ENCODE measurements at regions not wholly inside any gene's neighbourhood (a gene's known extent, or its start where the extent isn't known, plus 50 kb on each side); places are given as distances from the start of the nearest gene placed in this dataset.
"Not testable (repeated sequence)": the region's sequence is repeated elsewhere in the genome, so short reads cannot be mapped to it uniquely, and the experiment has no call there.

- WGBS: 84% methylated on average over 4 of the region's 4 CpGs
- Histone ChIP-seq H3K27ac (ENCODE audit: low read depth, low read length) (no peak overlapping the region), H3K9ac (ENCODE audit: low read depth, low read length) (no peak overlapping the region)
Observed at GRCh38 chr6:131430531-131430930, 142.5 kb upstream of the ARG1 start.

GRCh38 chr6:131431718-131432117 is 141.3 kb upstream of the ARG1 start:
- no peak overlapping the region for H3K9ac ChIP-seq (ENCODE audit: low read depth, low read length)
- no peak overlapping the region for H3K27ac ChIP-seq (ENCODE audit: low read depth, low read length)
- H3K4me1 ChIP-seq (ENCODE audit: insufficient read depth, low read length): no peaks in the 10 kb centered on the region; the same call in 1 of the 2 replicates
- no peak overlapping the region for H3K4me3 ChIP-seq (ENCODE audit: low read length)
- no peaks in the 10 kb centered on the region for H3K36me3 ChIP-seq (ENCODE audit: insufficient read depth, low read length)
- H3K27me3 ChIP-seq (ENCODE audit: insufficient read depth, low read length): no peaks in the 10 kb centered on the region
- peaks cover 11% of the 10 kb centered on the region; the same call in 1 of the 2 replicates for H3K9me3 ChIP-seq (ENCODE audit: insufficient read depth, low read depth, low read length)
- WGBS: 73% methylated on average over 2 of the region's 2 CpGs

More at GRCh38 chr6:131430531-131430930, 142.5 kb upstream of the ARG1 start:
- no peaks in the 10 kb centered on the region for H3K27me3 ChIP-seq (ENCODE audit: insufficient read depth, low read length)
- no peaks in the 10 kb centered on the region for H3K36me3 ChIP-seq (ENCODE audit: insufficient read depth, low read length)
- peaks cover 11% of the 10 kb centered on the region; the same call in 1 of the 2 replicates for H3K9me3 ChIP-seq (ENCODE audit: insufficient read depth, low read depth, low read length)
- no peaks in the 10 kb centered on the region; the same call in 1 of the 2 replicates for H3K4me1 ChIP-seq (ENCODE audit: insufficient read depth, low read length)
- no peak overlapping the region for H3K4me3 ChIP-seq (ENCODE audit: low read length)

GRCh38 chr6:131433927-131434326 is 139.1 kb upstream of the ARG1 start:
- Histone ChIP-seq H3K4me3 (ENCODE audit: low read length) (no peak overlapping the region), H3K27me3 (ENCODE audit: insufficient read depth, low read length) (no peaks in the 10 kb centered on the region), H3K36me3 (ENCODE audit: insufficient read depth, low read length) (no peaks in the 10 kb centered on the region), H3K9me3 (ENCODE audit: insufficient read depth, low read depth, low read length) (peaks cover 2% of the 10 kb centered on the region; the same call in 1 of the 2 replicates), H3K27ac (ENCODE audit: low read depth, low read length) (no peak overlapping the region), H3K4me1 (ENCODE audit: insufficient read depth, low read length) (no peaks in the 10 kb centered on the region), H3K9ac (ENCODE audit: low read depth, low read length) (no peak overlapping the region)
- WGBS: 78% methylated on average over 1 of the region's 1 CpG

DNA sequence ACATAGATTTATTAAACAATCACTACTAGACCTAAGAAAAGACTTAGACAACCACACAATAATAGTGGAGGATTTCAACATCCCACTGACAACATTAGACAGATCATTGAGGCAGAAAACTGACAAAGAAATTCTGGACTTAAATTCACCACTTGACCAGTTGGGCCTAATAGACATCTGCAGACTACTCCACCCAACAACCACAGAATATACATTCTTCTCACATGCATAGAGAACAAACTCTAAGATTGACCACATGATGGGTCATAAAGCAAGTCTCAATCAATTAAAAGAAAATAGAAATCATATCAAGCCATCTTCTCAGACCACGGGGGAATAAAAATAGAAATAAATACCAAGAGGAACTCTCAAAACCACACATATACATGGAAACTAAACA is 136.7 kb upstream of the ARG1 start:
- no peaks in the 10 kb centered on the region for H3K9me3 ChIP-seq (ENCODE audit: insufficient read depth, low read depth, low read length)
- no peaks in the 10 kb centered on the region for H3K27me3 ChIP-seq (ENCODE audit: insufficient read depth, low read length)
- no peak overlapping the region for H3K27ac ChIP-seq (ENCODE audit: low read depth, low read length)
- no peak overlapping the region for H3K9ac ChIP-seq (ENCODE audit: low read depth, low read length)
- no peak overlapping the region for H3K4me3 ChIP-seq (ENCODE audit: low read length)
- no peaks in the 10 kb centered on the region for H3K36me3 ChIP-seq (ENCODE audit: insufficient read depth, low read length)
- H3K4me1 ChIP-seq (ENCODE audit: insufficient read depth, low read length): no peaks in the 10 kb centered on the region
- WGBS: 100% methylated on average over 1 of the region's 1 CpG

DNA sequence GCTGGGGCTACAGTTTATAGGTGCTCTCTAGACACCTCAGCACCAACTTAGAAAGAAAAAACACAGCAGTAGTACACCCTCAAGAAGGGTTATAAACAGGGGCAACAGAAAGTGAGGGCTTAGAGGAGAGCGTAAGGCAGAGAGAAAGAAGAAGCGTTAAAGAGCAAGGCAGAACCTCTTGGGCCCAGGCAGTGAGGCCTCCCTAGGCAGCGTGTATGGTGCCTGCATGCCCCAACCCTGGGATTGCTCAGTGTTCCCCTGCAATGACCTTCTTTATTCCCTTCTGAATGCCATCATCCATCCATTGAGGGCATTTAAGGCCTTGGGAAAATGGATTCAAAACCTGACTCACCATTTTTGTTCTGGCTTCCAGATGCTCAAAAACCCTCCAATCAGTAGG is 130.0 kb upstream of the ARG1 start:
- WGBS: 98% methylated on average over 3 of the region's 3 CpGs
- no peak overlapping the region for H3K9ac ChIP-seq (ENCODE audit: low read depth, low read length)
- H3K9me3 ChIP-seq (ENCODE audit: insufficient read depth, low read depth, low read length): no peaks in the 10 kb centered on the region
- no peak overlapping the region for H3K4me3 ChIP-seq (ENCODE audit: low read length)
- H3K27ac ChIP-seq (ENCODE audit: low read depth, low read length): no peak overlapping the region
- no peaks in the 10 kb centered on the region for H3K36me3 ChIP-seq (ENCODE audit: insufficient read depth, low read length)
- no peaks in the 10 kb centered on the region for H3K27me3 ChIP-seq (ENCODE audit: insufficient read depth, low read length)
- H3K4me1 ChIP-seq (ENCODE audit: insufficient read depth, low read length): no peaks in the 10 kb centered on the region

GRCh38 chr6:131443514-131443913 is 129.5 kb upstream of the ARG1 start:
- H3K36me3 ChIP-seq (ENCODE audit: insufficient read depth, low read length): no peaks in the 10 kb centered on the region
- no peaks in the 10 kb centered on the region for H3K27me3 ChIP-seq (ENCODE audit: insufficient read depth, low read length)
- H3K9me3 ChIP-seq (ENCODE audit: insufficient read depth, low read depth, low read length): no peaks in the 10 kb centered on the region
- WGBS: 97% methylated on average over 3 of the region's 3 CpGs
- H3K27ac ChIP-seq (ENCODE audit: low read depth, low read length): no peak overlapping the region
- H3K9ac ChIP-seq (ENCODE audit: low read depth, low read length): no peak overlapping the region
- no peak overlapping the region for H3K4me3 ChIP-seq (ENCODE audit: low read length)
- H3K4me1 ChIP-seq (ENCODE audit: insufficient read depth, low read length): no peaks in the 10 kb centered on the region

DNA sequence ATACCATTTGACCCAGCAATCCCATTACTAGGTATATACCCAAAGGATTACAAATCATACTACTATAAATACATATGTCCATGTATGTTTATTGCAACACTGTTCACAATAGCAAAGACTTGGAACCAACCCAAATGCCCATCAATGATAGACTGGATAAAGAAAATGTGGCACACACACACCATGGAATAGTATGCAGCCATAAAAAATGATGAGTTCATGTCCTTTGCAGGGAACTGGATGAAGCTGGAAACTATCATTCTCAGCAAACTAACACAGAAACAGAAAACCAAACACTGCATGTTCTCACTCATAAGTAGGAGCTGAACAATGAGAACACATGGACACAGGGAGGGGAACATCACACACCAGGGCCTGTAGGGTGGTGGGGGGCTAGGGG is 127.7 kb upstream of the ARG1 start:
- not testable (repeated sequence) for H3K27me3 ChIP-seq (ENCODE audit: insufficient read depth, low read length); H3K4me3 ChIP-seq (ENCODE audit: low read length); H3K4me1 ChIP-seq (ENCODE audit: insufficient read depth, low read length); H3K9ac ChIP-seq (ENCODE audit: low read depth, low read length); H3K9me3 ChIP-seq (ENCODE audit: insufficient read depth, low read depth, low read length); H3K36me3 ChIP-seq (ENCODE audit: insufficient read depth, low read length); H3K27ac ChIP-seq (ENCODE audit: low read depth, low read length)

DNA sequence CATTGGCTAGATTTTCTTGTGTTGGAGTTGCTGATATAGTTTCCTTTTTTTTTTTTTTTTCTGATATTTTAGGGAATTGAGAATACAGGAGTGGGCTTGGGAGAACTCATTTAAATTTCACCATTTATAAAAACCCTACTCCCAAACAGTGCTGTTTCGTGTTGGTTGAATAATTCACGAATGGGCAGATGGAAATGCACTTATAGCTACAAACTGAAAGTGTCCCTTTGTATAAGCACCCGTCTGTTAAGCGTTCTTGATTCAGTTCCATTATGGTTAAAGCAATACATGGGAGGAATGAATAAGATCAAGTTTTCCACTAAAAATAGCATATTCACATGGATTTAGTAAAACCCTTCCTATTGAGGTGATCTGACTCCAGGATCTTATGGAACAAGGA is 122.2 kb upstream of the ARG1 start:
- no peaks in the 10 kb centered on the region for H3K4me1 ChIP-seq (ENCODE audit: insufficient read depth, low read length)
- WGBS: 96% methylated on average over 4 of the region's 4 CpGs
- H3K27ac ChIP-seq (ENCODE audit: low read depth, low read length): no peak overlapping the region
- no peaks in the 10 kb centered on the region for H3K27me3 ChIP-seq (ENCODE audit: insufficient read depth, low read length)
- no peaks in the 10 kb centered on the region for H3K36me3 ChIP-seq (ENCODE audit: insufficient read depth, low read length)
- no peak overlapping the region for H3K4me3 ChIP-seq (ENCODE audit: low read length)
- H3K9me3 ChIP-seq (ENCODE audit: insufficient read depth, low read depth, low read length): no peaks in the 10 kb centered on the region; the same call in 1 of the 2 replicates
- H3K9ac ChIP-seq (ENCODE audit: low read depth, low read length): no peak overlapping the region

DNA sequence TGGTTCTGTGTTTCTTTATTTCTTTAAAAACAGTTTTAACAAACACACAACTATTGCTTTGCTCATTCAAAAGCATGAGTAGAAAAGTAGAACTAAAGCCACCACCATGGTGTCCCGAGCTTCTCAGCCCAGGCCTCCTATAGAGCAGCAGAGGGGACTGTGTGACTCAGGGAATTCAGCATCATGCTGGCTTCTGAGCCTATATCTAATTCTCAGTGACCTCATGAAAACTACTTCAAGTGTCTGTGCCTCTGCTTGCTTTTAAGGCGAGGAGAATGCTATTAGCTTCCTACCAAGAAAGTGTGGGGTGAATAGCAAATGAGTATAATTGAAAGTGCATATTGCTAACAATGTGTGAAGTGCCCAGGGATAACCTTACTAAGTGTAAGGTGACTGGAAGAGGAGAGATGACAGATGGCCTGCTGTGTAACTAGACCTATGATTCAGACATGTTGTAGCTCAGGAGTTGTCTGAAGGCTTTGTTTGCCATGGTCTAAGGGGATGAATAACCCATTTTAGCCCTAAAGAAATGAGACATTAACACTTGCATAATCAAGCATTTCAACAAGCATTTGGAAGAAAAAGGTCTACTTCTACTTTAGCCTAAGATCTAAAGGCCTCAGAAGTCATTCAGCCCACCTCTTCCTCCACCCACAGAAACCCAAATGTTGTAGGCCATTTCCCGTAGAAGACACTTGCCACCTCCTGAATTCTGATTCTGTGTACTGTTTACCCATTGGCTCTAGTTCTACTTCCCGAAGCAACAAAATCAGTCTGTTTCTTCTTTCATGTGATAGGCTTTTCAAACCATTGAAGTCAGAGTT is 121.5 kb upstream of the ARG1 start:
- Histone ChIP-seq H3K9ac (ENCODE audit: low read depth, low read length) (no peak overlapping the region), H3K27me3 (ENCODE audit: insufficient read depth, low read length) (no peaks in the 10 kb centered on the region), H3K9me3 (ENCODE audit: insufficient read depth, low read depth, low read length) (no peaks in the 10 kb centered on the region; the same call in 1 of the 2 replicates), H3K4me3 (ENCODE audit: low read length) (no peak overlapping the region), H3K36me3 (ENCODE audit: insufficient read depth, low read length) (no peaks in the 10 kb centered on the region), H3K4me1 (ENCODE audit: insufficient read depth, low read length) (no peaks in the 10 kb centered on the region), H3K27ac (ENCODE audit: low read depth, low read length) (no peak overlapping the region)
- WGBS: 76% methylated on average over 4 of the region's 4 CpGs

GRCh38 chr6:131453803-131454202 is 119.2 kb upstream of the ARG1 start:
- WGBS: 49% methylated on average over 2 of the region's 2 CpGs
- Histone ChIP-seq H3K9me3 (ENCODE audit: insufficient read depth, low read depth, low read length) (no peaks in the 10 kb centered on the region; the same call in 1 of the 2 replicates), H3K9ac (ENCODE audit: low read depth, low read length) (no peak overlapping the region), H3K27me3 (ENCODE audit: insufficient read depth, low read length) (no peaks in the 10 kb centered on the region), H3K4me3 (ENCODE audit: low read length) (no peak overlapping the region), H3K4me1 (ENCODE audit: insufficient read depth, low read length) (no peaks in the 10 kb centered on the region), H3K27ac (ENCODE audit: low read depth, low read length) (no peak overlapping the region), H3K36me3 (ENCODE audit: insufficient read depth, low read length) (no peaks in the 10 kb centered on the region)

DNA sequence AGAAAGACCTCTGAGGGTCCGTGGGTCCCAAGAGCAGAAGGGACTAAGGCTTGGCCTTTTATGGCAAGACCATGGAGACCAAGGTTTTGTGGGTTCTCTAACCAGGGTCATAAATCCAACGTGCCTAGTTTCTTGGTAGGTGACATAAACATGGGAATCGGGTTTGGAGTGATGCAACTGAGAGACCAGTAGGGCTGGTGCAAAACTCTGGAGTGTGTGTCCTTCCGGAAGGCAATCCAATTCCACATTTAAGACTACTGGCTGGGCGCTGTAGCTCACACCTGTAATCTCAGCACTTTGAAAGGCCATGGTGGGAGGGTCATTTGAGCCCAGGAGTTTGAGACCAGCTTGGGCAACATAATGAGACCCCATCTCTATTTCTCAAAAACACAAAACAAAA is 116.5 kb upstream of the ARG1 start:
- no peaks in the 10 kb centered on the region; the same call in 1 of the 2 replicates for H3K9me3 ChIP-seq (ENCODE audit: insufficient read depth, low read depth, low read length)
- H3K27ac ChIP-seq (ENCODE audit: low read depth, low read length): no peak overlapping the region

More for the DNA sequence above, 116.5 kb upstream of the ARG1 start:
- H3K27me3 ChIP-seq (ENCODE audit: insufficient read depth, low read length): no peaks in the 10 kb centered on the region
- H3K4me3 ChIP-seq (ENCODE audit: low read length): no peak overlapping the region
- WGBS: 88% methylated on average over 5 of the region's 5 CpGs
- peaks cover 12% of the 10 kb centered on the region for H3K4me1 ChIP-seq (ENCODE audit: insufficient read depth, low read length)
- no peaks in the 10 kb centered on the region for H3K36me3 ChIP-seq (ENCODE audit: insufficient read depth, low read length)
- no peak overlapping the region for H3K9ac ChIP-seq (ENCODE audit: low read depth, low read length)
